Cardiac fibroblast (primary cell): ENCODE measurements at regions not wholly inside any gene's neighbourhood (a gene's known extent, or its start where the extent isn't known, plus 50 kb on each side); places are given as distances from the start of the nearest gene placed in this dataset.

Experiments used
- DNase-seq, 2 donors: peaks; one replicate each; pipeline versions ENCODE4 v3.0.0 to v3.0.0-alpha.2; 2010; ENCODE audit warnings: low read depth in 2 of 2
- H3K4me3 ChIP-seq, 2 donors: replicated peaks in 1 of 2; 1 replicate in 1 of 2; 2 replicates in 1 of 2; pipeline ENCODE4 v1.5.1; 2011; ENCODE audit warnings: low read depth in 2 of 2, low read length in 2 of 2, mild to moderate bottlenecking in 2 of 2, moderate library complexity in 1 of 2
- TF ChIP-seq, protein P1 (sequence below): IDR thresholded peaks from one replicate; pipeline ENCODE4 v1.5.1; 2011; ENCODE audit warnings: low read depth, mild to moderate bottlenecking, low read length, inconsistent platforms

DNA sequence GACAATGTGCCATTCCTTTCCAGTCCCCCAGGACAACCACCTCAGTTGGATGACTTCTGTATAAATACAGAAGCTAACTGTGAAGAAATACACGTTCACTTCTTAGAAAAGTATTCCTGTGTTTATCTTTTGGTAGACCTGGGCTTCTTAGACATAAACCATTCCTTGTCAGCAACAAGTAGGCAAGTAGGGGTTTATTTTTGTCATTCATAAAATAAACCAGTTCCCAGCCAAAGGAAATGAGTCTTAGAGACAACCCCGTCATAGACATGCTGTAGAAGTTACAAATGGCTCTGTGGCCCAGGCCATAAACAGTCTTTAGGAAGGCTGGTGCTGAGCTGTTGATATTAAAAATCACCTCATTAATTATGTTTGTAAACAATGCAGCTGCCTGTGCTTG is 243.2 kb downstream of the SPTSSA start:
- no peak for DNase-seq
- no peak overlapping the region for H3K4me3 ChIP-seq
- TF ChIP-seq, protein P1, sequence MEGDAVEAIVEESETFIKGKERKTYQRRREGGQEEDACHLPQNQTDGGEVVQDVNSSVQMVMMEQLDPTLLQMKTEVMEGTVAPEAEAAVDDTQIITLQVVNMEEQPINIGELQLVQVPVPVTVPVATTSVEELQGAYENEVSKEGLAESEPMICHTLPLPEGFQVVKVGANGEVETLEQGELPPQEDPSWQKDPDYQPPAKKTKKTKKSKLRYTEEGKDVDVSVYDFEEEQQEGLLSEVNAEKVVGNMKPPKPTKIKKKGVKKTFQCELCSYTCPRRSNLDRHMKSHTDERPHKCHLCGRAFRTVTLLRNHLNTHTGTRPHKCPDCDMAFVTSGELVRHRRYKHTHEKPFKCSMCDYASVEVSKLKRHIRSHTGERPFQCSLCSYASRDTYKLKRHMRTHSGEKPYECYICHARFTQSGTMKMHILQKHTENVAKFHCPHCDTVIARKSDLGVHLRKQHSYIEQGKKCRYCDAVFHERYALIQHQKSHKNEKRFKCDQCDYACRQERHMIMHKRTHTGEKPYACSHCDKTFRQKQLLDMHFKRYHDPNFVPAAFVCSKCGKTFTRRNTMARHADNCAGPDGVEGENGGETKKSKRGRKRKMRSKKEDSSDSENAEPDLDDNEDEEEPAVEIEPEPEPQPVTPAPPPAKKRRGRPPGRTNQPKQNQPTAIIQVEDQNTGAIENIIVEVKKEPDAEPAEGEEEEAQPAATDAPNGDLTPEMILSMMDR = no peak

GRCh38 chr14:34214961-34215360 is 247.1 kb downstream of the SPTSSA start:
- TF ChIP-seq, protein P1 = no peak

DNA sequence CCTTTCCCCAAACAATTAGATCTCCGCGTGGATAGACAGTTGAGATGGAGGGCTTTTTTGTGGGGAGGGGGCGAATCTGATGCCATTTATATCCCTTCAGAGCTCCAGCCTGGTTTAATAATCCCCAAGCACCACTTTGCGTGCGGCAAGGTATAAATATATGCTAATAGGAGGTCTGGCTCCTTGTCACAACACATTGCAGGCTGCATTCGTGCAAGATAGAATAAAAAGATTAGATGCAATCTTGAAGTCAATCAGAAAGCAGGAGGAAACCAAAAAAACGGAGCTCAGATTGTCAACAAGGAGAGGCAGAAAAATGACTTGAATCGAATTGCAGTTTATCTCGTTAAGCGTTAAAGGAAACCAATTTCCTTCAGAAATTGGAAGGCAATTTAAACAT is 248.7 kb downstream of the SPTSSA start:
- no peak overlapping the region for H3K4me3 ChIP-seq
- DNase-seq = no peak
- TF ChIP-seq, protein P1 = no peak

More at GRCh38 chr14:34214961-34215360, 247.1 kb downstream of the SPTSSA start:
- DNase-seq = no peak
- no peak overlapping the region for H3K4me3 ChIP-seq

DNA sequence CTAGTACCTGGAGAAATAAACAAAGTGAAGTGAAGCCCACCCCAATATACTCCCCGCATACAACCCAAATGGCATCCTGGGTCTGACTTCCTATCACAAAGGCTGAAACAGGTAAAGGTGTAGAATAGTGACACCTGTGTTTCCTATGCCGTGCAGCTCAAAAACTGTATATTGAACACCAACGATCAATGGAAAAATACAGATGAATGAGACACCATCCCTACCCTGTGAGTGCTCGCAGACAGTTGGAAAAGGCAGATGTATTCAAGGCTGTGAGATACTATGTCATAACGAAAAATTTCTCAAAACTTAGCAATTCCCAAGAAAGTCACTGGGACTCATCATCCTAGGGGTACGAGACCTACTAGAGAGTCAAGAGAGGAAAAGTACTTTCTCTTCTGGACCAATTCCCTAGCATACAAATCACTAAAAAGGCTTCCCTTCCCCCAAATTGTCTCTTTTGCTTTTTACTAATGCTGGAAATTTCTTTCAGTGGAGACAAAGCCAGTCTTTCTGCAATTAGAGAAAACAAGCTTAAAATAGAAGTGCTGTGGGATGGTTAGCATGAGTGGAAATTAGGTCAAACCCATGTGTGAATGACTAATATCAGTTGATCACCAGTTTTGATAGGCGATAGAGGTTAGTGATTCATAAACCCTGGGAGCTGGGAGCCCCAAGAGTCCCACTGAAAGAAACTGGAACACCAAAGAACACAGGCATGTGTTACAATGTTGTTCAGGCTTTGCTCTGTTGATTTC is 249.7 kb downstream of the SPTSSA start:
- TF ChIP-seq, protein P1 = no peak
- no peak for DNase-seq

GRCh38 chr14:34211732-34212131 is 250.3 kb downstream of the SPTSSA start:
- TF ChIP-seq, protein P1 = no peak
- H3K4me3 ChIP-seq = no peak overlapping the region
- DNase-seq = no peak

More for the DNA sequence above, 249.7 kb downstream of the SPTSSA start:
- no peak overlapping the region for H3K4me3 ChIP-seq

DNA sequence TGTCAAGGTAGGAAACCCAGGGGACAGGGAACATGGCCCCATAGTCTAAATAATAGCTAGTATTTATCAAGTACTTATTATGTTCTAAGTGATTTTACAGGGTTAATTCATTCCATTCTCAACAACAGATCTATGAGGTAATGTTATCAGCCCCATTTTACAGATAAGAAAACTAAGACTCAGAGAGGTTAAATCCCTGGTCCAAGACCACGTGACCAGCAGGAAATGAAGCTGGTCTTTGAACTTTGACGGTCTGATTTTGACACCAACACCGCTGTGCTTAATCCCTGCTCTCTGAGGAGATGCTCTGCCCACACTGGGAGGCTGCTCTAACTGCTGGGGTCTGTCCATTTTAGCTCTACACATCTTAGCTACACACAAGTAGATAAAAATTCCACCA is 253.5 kb downstream of the SPTSSA start:
- H3K4me3 ChIP-seq = no peak overlapping the region
- TF ChIP-seq, protein P1 = no peak
- no peak for DNase-seq
